GM23338 (cell line): ENCODE measurements at regions not wholly inside any gene's neighbourhood (a gene's known extent, or its start where the extent isn't known, plus 50 kb on each side); places are given as distances from the start of the nearest gene placed in this dataset.
"Not testable (repeated sequence)": the region's sequence is repeated elsewhere in the genome, so short reads cannot be mapped to it uniquely, and the experiment has no call there.

Experiments used
- ATAC-seq: fragments of 200-7000 bp; cut with Tn5 transposase; 3 replicates; pipeline ENCODE4 v1.9.1; 2020
- DNase-seq: peaks from one replicate; pipeline ENCODE4 v3.0.0-alpha.2; 2015; ENCODE audit warnings: low spot score
- H2AFZ ChIP-seq: fragments of 200-600 bp; sonication (generic); 2 replicates; pipeline ENCODE4 v1.8.0; 2016; ENCODE audit warnings: antibody characterized with exemption, mild to moderate bottlenecking, moderate library complexity
- H3F3A ChIP-seq: fragments of 200-600 bp; sonication (generic); replicated peaks from 2 replicates; pipeline ENCODE4 v1.8.0; 2017; ENCODE audit warnings: antibody characterized with exemption, mixed run types, low read depth
- H3K27ac ChIP-seq: fragments of 200-600 bp; sonication (generic); 2 replicates; pipeline ENCODE4 v1.6.1; 2016; ENCODE audit warnings: low read depth
- H3K27me3 ChIP-seq: fragments of 200-600 bp; sonication (generic); 2 replicates; pipeline ENCODE4 v1.8.0; 2016; ENCODE audit warnings: mild to moderate bottlenecking, mixed run types, moderate library complexity; ENCODE audit not compliant: insufficient read depth
- H3K36me3 ChIP-seq: fragments of 200-600 bp; sonication (generic); 2 replicates; pipeline ENCODE4 v1.8.0; 2016; ENCODE audit warnings: mild to moderate bottlenecking; ENCODE audit not compliant: insufficient read depth
- H3K4me1 ChIP-seq: fragments of 200-600 bp; sonication (generic); 2 replicates; pipeline ENCODE4 v1.8.0; 2016; ENCODE audit warnings: mild to moderate bottlenecking, moderate library complexity; ENCODE audit not compliant: insufficient read depth
- H3K4me2 ChIP-seq: fragments of 200-600 bp; sonication (generic); 2 replicates; pipeline ENCODE4 v1.7.1; 2017; ENCODE audit warnings: mixed run types
- H3K4me3 ChIP-seq: fragments of 200-600 bp; sonication (generic); 2 replicates; pipeline ENCODE4 v1.6.1; 2016; ENCODE audit warnings: mixed run types
- H3K79me2 ChIP-seq: fragments of 200-600 bp; sonication (generic); replicated peaks from 2 replicates; pipeline ENCODE4 v1.8.0; 2017; ENCODE audit warnings: mild to moderate bottlenecking; ENCODE audit not compliant: insufficient read depth
- H3K9me2 ChIP-seq: fragments of 200-600 bp; sonication (generic); 2 replicates; pipeline ENCODE4 v1.8.0; 2017; ENCODE audit not compliant: insufficient read depth
- H4K20me1 ChIP-seq: fragments of 200-600 bp; sonication (generic); replicated peaks from 2 replicates; pipeline ENCODE4 v1.8.0; 2017; ENCODE audit warnings: mild to moderate bottlenecking; ENCODE audit not compliant: insufficient read depth
- H3K27ac Mint-ChIP-seq: 2 replicates; pipeline ENCODE4 v1.8.0; 2020; ENCODE audit warnings: inconsistent platforms, mild to moderate bottlenecking, moderate library complexity, mixed read lengths
- H3K27me3 Mint-ChIP-seq: 3 replicates; pipeline ENCODE4 v1.8.0; 2022; ENCODE audit warnings: low read depth, mild to moderate bottlenecking, moderate library complexity, mixed read lengths, inconsistent platforms; ENCODE audit not compliant: insufficient read depth, poor library complexity
- H3K36me3 Mint-ChIP-seq: 3 replicates; pipeline ENCODE4 v1.8.0; 2021; ENCODE audit warnings: low read depth, mild to moderate bottlenecking, inconsistent platforms, moderate library complexity, mixed read lengths
- H3K4me1 Mint-ChIP-seq: 3 replicates; pipeline ENCODE4 v1.8.0; 2020; ENCODE audit warnings: mild to moderate bottlenecking, inconsistent platforms, mixed read lengths
- H3K4me3 Mint-ChIP-seq: 3 replicates; pipeline ENCODE4 v1.8.0; 2021; ENCODE audit warnings: moderate library complexity, mild to moderate bottlenecking, inconsistent platforms, mixed read lengths
- H3K9me3 Mint-ChIP-seq: 3 replicates; pipeline ENCODE4 v1.8.0; 2020; ENCODE audit warnings: moderate library complexity, mild to moderate bottlenecking, inconsistent platforms, mixed read lengths
- CREB1 ChIP-seq: fragments of 250-450 bp; sonication (Bioruptor Pico); IDR thresholded peaks from 2 replicates; pipeline ENCODE4 v1.5.0; 2020; ENCODE audit warnings: low read depth, mild to moderate bottlenecking, moderate library complexity
- ETS1 ChIP-seq: IDR thresholded peaks from 2 replicates; pipeline ENCODE4 v1.6.1; 2016; ENCODE audit warnings: antibody characterized with exemption
- EZH2 ChIP-seq: fragments of 200-600 bp; sonication (generic); IDR thresholded peaks from one replicate; pipeline ENCODE4 v1.8.0; 2017; ENCODE audit warnings: antibody characterized with exemption, mild to moderate bottlenecking, low read depth; ENCODE audit not compliant: unreplicated experiment
- EZH2phosphoT487 ChIP-seq: fragments of 200-600 bp; sonication (generic); IDR thresholded peaks from one replicate; pipeline ENCODE4 v1.8.1; 2018; ENCODE audit warnings: antibody characterized with exemption; ENCODE audit not compliant: unreplicated experiment
- NANOG ChIP-seq: IDR thresholded peaks from 2 replicates; pipeline ENCODE4 v1.6.1; 2016; ENCODE audit warnings: antibody characterized with exemption, borderline replicate concordance
- POLR2AphosphoS5 ChIP-seq: IDR thresholded peaks from 2 replicates; pipeline ENCODE4 v1.6.1; 2016; ENCODE audit warnings: antibody characterized with exemption, low read depth
- STAT1 ChIP-seq: IDR thresholded peaks from one replicate; pipeline ENCODE4 v1.6.1; 2016; ENCODE audit warnings: antibody characterized with exemption; ENCODE audit not compliant: unreplicated experiment
- ZNF114 ChIP-seq: fragments of 250-450 bp; sonication (Bioruptor Pico); IDR thresholded peaks from 2 replicates; pipeline ENCODE4 v1.5.0; 2020; ENCODE audit warnings: mild to moderate bottlenecking, moderate library complexity
- ZNF331 ChIP-seq: fragments of 250-450 bp; sonication (Bioruptor Pico); IDR thresholded peaks from 2 replicates; pipeline ENCODE4 v1.5.0; 2020; ENCODE audit warnings: low read depth, mild to moderate bottlenecking, moderate library complexity
- ZNF462 ChIP-seq: fragments of 250-450 bp; sonication (Bioruptor Pico); IDR thresholded peaks from 2 replicates; pipeline ENCODE4 v1.5.0; 2020; ENCODE audit warnings: mild to moderate bottlenecking, moderate library complexity

GRCh38 chr4:3605491-3605890, 73.3 kb upstream of the LRPAP1 start:
- Histone ChIP-seq H3K4me2 (no peak overlapping the region), H3K27ac (no peak overlapping the region), H3K27me3 (no peaks in the 10 kb centered on the region), H3K4me1 (no peaks in the 10 kb centered on the region), H3K79me2 (no peaks in the 10 kb centered on the region), H3K4me3 (no peak overlapping the region), H4K20me1 (no peaks in the 10 kb centered on the region), H3K9me2 (no peaks in the 10 kb centered on the region), H3K36me3 (no peaks in the 10 kb centered on the region), H3F3A (no peaks in the 10 kb centered on the region), H2AFZ (no peak overlapping the region)
- no peak for DNase-seq
- TF ChIP-seq STAT1: no peak
- Mint-ChIP-seq H3K4me3 (no peak overlapping the region), H3K27me3 (no peaks in the 10 kb centered on the region), H3K9me3 (peaks cover 3% of the 10 kb centered on the region; the same call in 1 of the 3 replicates), H3K27ac (no peak overlapping the region), H3K4me1 (no peaks in the 10 kb centered on the region), H3K36me3 (no peaks in the 10 kb centered on the region; the same call in 2 of the 3 replicates)
- no peak for ATAC-seq

- DNase-seq, H3K4me2 ChIP-seq, H3K4me1 ChIP-seq, H3K9me2 ChIP-seq, H3K4me1 Mint-ChIP-seq, H3K4me3 Mint-ChIP-seq, H3K27ac ChIP-seq, H3K4me3 ChIP-seq, H3K9me3 Mint-ChIP-seq, H3K27ac Mint-ChIP-seq, H3F3A ChIP-seq, H3K36me3 Mint-ChIP-seq, ATAC-seq, H3K27me3 ChIP-seq, H3K27me3 Mint-ChIP-seq, H2AFZ ChIP-seq, H3K79me2 ChIP-seq, H3K36me3 ChIP-seq, H4K20me1 ChIP-seq: not testable (repeated sequence)
Observed at GRCh38 chr4:3602886-3603645, 70.8 kb upstream of the LRPAP1 start.

- Mint-ChIP-seq H3K4me3 (no peak overlapping the region), H3K4me1 (no peaks in the 10 kb centered on the region), H3K27ac (no peak overlapping the region), H3K27me3 (peaks cover 2% of the 10 kb centered on the region), H3K9me3 (peaks cover 3% of the 10 kb centered on the region; the same call in 1 of the 3 replicates), H3K36me3 (no peaks in the 10 kb centered on the region)
- H3K4me3 ChIP-seq: no peak overlapping the region
- no peak overlapping the region for H3K4me2 ChIP-seq
- H3K27ac ChIP-seq: no peak overlapping the region
- no peak overlapping the region for H2AFZ ChIP-seq
- H3K9me2 ChIP-seq: no peaks in the 10 kb centered on the region
- H3K27me3 ChIP-seq: no peaks in the 10 kb centered on the region
- ATAC-seq (no peak), DNase-seq (no peak)
- no peaks in the 10 kb centered on the region for H4K20me1 ChIP-seq
- H3F3A ChIP-seq: no peaks in the 10 kb centered on the region
- no peaks in the 10 kb centered on the region for H3K36me3 ChIP-seq
- H3K4me1 ChIP-seq: no peaks in the 10 kb centered on the region
- H3K79me2 ChIP-seq: no peaks in the 10 kb centered on the region
- TF ChIP-seq ZNF462 (no peak), STAT1 (no peak), EZH2phosphoT487 (no peak), POLR2AphosphoS5 (no peak), ZNF114 (CRISPR knock-in tag) (no peak), EZH2 (no peak), ZNF331 (CRISPR knock-in tag) (no peak), NANOG (no peak), CREB1 (no peak), ETS1 (no peak)
Observed at GRCh38 chr4:3601992-3602391, 69.8 kb upstream of the LRPAP1 start.
